Left ventricle myocardium superior (tissue), 1 donor: ENCODE measurements at regions not wholly inside any gene's neighbourhood (a gene's known extent, or its start where the extent isn't known, plus 50 kb on each side); places are given as distances from the start of the nearest gene placed in this dataset.

ENCODE experiments used
- ATAC-seq: fragments of 200-7000 bp; cut with Tn5 transposase; one replicate; pipeline ENCODE4 v1.9.1; 2020; ENCODE audit warnings: mild to moderate bottlenecking, moderate library complexity
- DNase-seq: peaks from one replicate; pipeline ENCODE4 v3.0.0-alpha.2; 2020
- intact Hi-C: fragments of 100-400 bp; cut with micrococcal nuclease; formaldehyde crosslinking; loops from one replicate; pipeline ENCODE4 v1.11.0; 2022
- donor health status: DM: no; HTN: yes; CAD: no; lungs with severe emphysema.

- DNase-seq = no peak
- no peak for ATAC-seq
- intact Hi-C loops = no loop called here
Measured at GRCh38 chr16:86286991-86287663, 223.2 kb upstream of the FOXF1 start.

GRCh38 chr16:86287664-86288201 lies 222.6 kb upstream of the FOXF1 start:
- DNase-seq (no peak), ATAC-seq (no peak)
- intact Hi-C loops = no loop called here

GRCh38 chr16:86288716-86289294 lies 221.5 kb upstream of the FOXF1 start:
- DNase-seq (no peak), ATAC-seq (no peak)
- intact Hi-C loops = no loop called here

- intact Hi-C loops = no loop called here
- DNase-seq = no peak
- ATAC-seq = no peak
Measured at GRCh38 chr16:86289304-86289703, 221.0 kb upstream of the FOXF1 start.

- DNase-seq (no peak), ATAC-seq (no peak)
- intact Hi-C loops = no loop called here
Measured at GRCh38 chr16:86289907-86290306, 220.4 kb upstream of the FOXF1 start.

- intact Hi-C loops = no loop called here
- no peak for ATAC-seq
Measured at GRCh38 chr16:86291491-86291890, 218.8 kb upstream of the FOXF1 start.

GRCh38 chr16:86292171-86292775 lies 218.1 kb upstream of the FOXF1 start:
- ATAC-seq = no peak

More at GRCh38 chr16:86291491-86291890, 218.8 kb upstream of the FOXF1 start:
- no peak for DNase-seq

GRCh38 chr16:86292942-86293341 lies 217.4 kb upstream of the FOXF1 start:
- DNase-seq (no peak), ATAC-seq (no peak)
- intact Hi-C loops = no loop called here

More at GRCh38 chr16:86292171-86292775, 218.1 kb upstream of the FOXF1 start:
- intact Hi-C loops = no loop called here
- DNase-seq = no peak

- no peak for ATAC-seq
- intact Hi-C loops = no loop called here
- DNase-seq = no peak
Measured at GRCh38 chr16:86293906-86294305, 216.4 kb upstream of the FOXF1 start.

- intact Hi-C loops = no loop called here
- DNase-seq (no peak), ATAC-seq (no peak)
Measured at GRCh38 chr16:86294535-86295196, 215.7 kb upstream of the FOXF1 start.

GRCh38 chr16:86296256-86296655 lies 214.1 kb upstream of the FOXF1 start:
- DNase-seq (no peak), ATAC-seq (no peak)
- intact Hi-C loops = no loop called here

- intact Hi-C loops = no loop called here
- ATAC-seq (no peak), DNase-seq (no peak)
Measured at GRCh38 chr16:86297391-86297790, 212.9 kb upstream of the FOXF1 start.

GRCh38 chr16:86297866-86298757 lies 212.2 kb upstream of the FOXF1 start:
- ATAC-seq = no peak
- DNase-seq = no peak
- intact Hi-C loops = no loop called here

GRCh38 chr16:86298758-86299134 lies 211.6 kb upstream of the FOXF1 start:
- no peak for DNase-seq
- no peak for ATAC-seq
- intact Hi-C loops = no loop called here

- DNase-seq (no peak), ATAC-seq (no peak)
- intact Hi-C loops = no loop called here
Measured at GRCh38 chr16:86299882-86300610, 210.3 kb upstream of the FOXF1 start.

- ATAC-seq (no peak), DNase-seq (no peak)
- intact Hi-C loops = no loop called here
Measured at GRCh38 chr16:86300746-86301481, 209.4 kb upstream of the FOXF1 start.

- ATAC-seq = no peak
- no peak for DNase-seq
- intact Hi-C loops = no loop called here
Measured at GRCh38 chr16:86302421-86303109, 207.8 kb upstream of the FOXF1 start.
